NCI-H1694 (cell line): ENCODE measurements at regions not wholly inside any gene's neighbourhood (a gene's known extent, or its start where the extent isn't known, plus 50 kb on each side); places are given as distances from the start of the nearest gene placed in this dataset.
"Not testable (repeated sequence)": the region's sequence is repeated elsewhere in the genome, so short reads cannot be mapped to it uniquely, and the experiment has no call there.

Source experiments
- DNase-seq: peaks from one replicate; lab custom pipeline; 2025; lab: John Stamatoyannopoulos, UW

GRCh38 chr20:39983183-39983582 is 705.9 kb downstream of the MAFB start:
- DNase-seq, result no peak

GRCh38 chr20:39974966-39975501 is 714.0 kb downstream of the MAFB start:
- DNase-seq, result no peak

GRCh38 chr20:39968495-39968894 is 720.5 kb downstream of the MAFB start:
- DNase-seq, result no peak

- DNase-seq, result no peak
These were observed 721.2 kb downstream of the MAFB start for GRCh38 chr20:39967806-39968205.

GRCh38 chr20:39961637-39962244 is 727.3 kb downstream of the MAFB start:
- DNase-seq, result peak; percentile 20

- DNase-seq, result peak; percentile 92
These were observed 728.3 kb downstream of the MAFB start for GRCh38 chr20:39960522-39961428.

GRCh38 chr20:39957911-39958310 is 731.1 kb downstream of the MAFB start:
- not testable (repeated sequence) for DNase-seq

GRCh38 chr20:39954621-39955020 is 734.4 kb downstream of the MAFB start:
- DNase-seq, result no peak

- no peak for DNase-seq
These were observed 742.1 kb downstream of the MAFB start for GRCh38 chr20:39946931-39947330.

GRCh38 chr20:39946053-39946810 is 742.8 kb downstream of the MAFB start:
- no peak for DNase-seq

- DNase-seq, result no peak
These were observed 744.2 kb downstream of the MAFB start for GRCh38 chr20:39944861-39945260.

- no peak for DNase-seq
These were observed 745.7 kb downstream of the MAFB start for GRCh38 chr20:39943336-39943735.

GRCh38 chr20:39941245-39941644 is 747.8 kb downstream of the MAFB start:
- DNase-seq, result no peak

- no peak for DNase-seq
These were observed 749.7 kb downstream of the MAFB start for GRCh38 chr20:39939241-39939865.

- DNase-seq, result no peak
These were observed 752.6 kb downstream of the MAFB start for GRCh38 chr20:39936401-39936800.

- DNase-seq, result no peak
These were observed 753.1 kb downstream of the MAFB start for GRCh38 chr20:39935901-39936300.

- no peak for DNase-seq
These were observed 772.7 kb downstream of the MAFB start for GRCh38 chr20:39916236-39916765.

GRCh38 chr20:39913274-39913673 is 775.8 kb downstream of the MAFB start:
- no peak for DNase-seq

GRCh38 chr20:39911497-39911896 is 777.5 kb downstream of the MAFB start:
- DNase-seq, result no peak

GRCh38 chr20:39910536-39910935 is 778.5 kb downstream of the MAFB start:
- no peak for DNase-seq

- no peak for DNase-seq
These were observed 779.6 kb downstream of the MAFB start for GRCh38 chr20:39909447-39909846.
